Keratinocyte (primary cell): ENCODE measurements at regions not wholly inside any gene's neighbourhood (a gene's known extent, or its start where the extent isn't known, plus 50 kb on each side); places are given as distances from the start of the nearest gene placed in this dataset.

Experiments used
- DNase-seq: peaks from one replicate; pipeline ENCODE4 v3.0.0-alpha.2; 2011; ENCODE audit warnings: low read depth, missing footprints, low spot score
- FAIRE-seq: peaks from 2 replicates; lab custom pipeline; 2011; peaks lifted over from hg19 to GRCh38; lab: Jason Lieb, UNC
- H2AFZ ChIP-seq: 2 replicates; pipeline ENCODE4 v1.6.0; 2012; ENCODE audit warnings: low read length, control low read depth, inconsistent platforms; ENCODE audit not compliant: control insufficient read depth
- H3K27ac ChIP-seq: 2 replicates; pipeline ENCODE4 v1.5.1; 2011; ENCODE audit warnings: low read length; ENCODE audit not compliant: control insufficient read depth, insufficient read depth
- H3K27me3 ChIP-seq: 3 replicates; pipeline ENCODE4 v1.6.0; 2011; ENCODE audit warnings: low read length; ENCODE audit not compliant: control insufficient read depth, insufficient read depth; ENCODE audit errors: extremely low read depth
- H3K36me3 ChIP-seq, 2 experiments: 2 replicates in 1 of 2; 3 replicates in 1 of 2; pipeline ENCODE4 v1.5.1; 2011; ENCODE audit warnings: low read length in 2 of 2, mild to moderate bottlenecking in 1 of 2; ENCODE audit not compliant: control insufficient read depth in 2 of 2, insufficient read depth in 2 of 2; ENCODE audit errors: extremely low read depth in 1 of 2
- H3K4me1 ChIP-seq: 3 replicates; pipeline ENCODE4 v1.5.1; 2011; ENCODE audit warnings: low read length; ENCODE audit not compliant: control insufficient read depth, insufficient read depth; ENCODE audit errors: extremely low read depth
- H3K4me2 ChIP-seq: 3 replicates; pipeline ENCODE4 v1.6.0; 2011; ENCODE audit warnings: low read depth, low read length; ENCODE audit not compliant: control insufficient read depth, insufficient read depth; ENCODE audit errors: extremely low read depth
- H3K4me3 ChIP-seq, 3 experiments: fragments of 200-600 bp in 1 of 3; sonication (generic) in 1 of 3; 2 replicates in 2 of 3; 3 replicates in 1 of 3; pipeline ENCODE4 v1.5.1; 2011 to 2016; ENCODE audit warnings: low read length in 3 of 3, mild to moderate bottlenecking in 3 of 3, control low read depth in 2 of 3, inconsistent platforms in 1 of 3, low read depth in 1 of 3, mixed read lengths in 1 of 3, mixed run types in 1 of 3, moderate library complexity in 1 of 3; ENCODE audit not compliant: control insufficient read depth in 2 of 3, insufficient read depth in 2 of 3; ENCODE audit errors: extremely low read depth in 1 of 3
- H3K79me2 ChIP-seq: 2 replicates; pipeline ENCODE4 v1.6.0; 2012; ENCODE audit warnings: low read length; ENCODE audit not compliant: control insufficient read depth, insufficient read depth
- H3K9ac ChIP-seq: 3 replicates; pipeline ENCODE4 v1.6.0; 2011; ENCODE audit warnings: low read length; ENCODE audit not compliant: control insufficient read depth, insufficient read depth; ENCODE audit errors: extremely low read depth
- H3K9me1 ChIP-seq: 3 replicates; pipeline ENCODE4 v1.6.0; 2011; ENCODE audit warnings: low read length; ENCODE audit not compliant: control insufficient read depth, insufficient read depth; ENCODE audit errors: extremely low read depth
- H3K9me3 ChIP-seq: 2 replicates; pipeline ENCODE4 v1.5.1; 2012; ENCODE audit warnings: low read depth, low read length; ENCODE audit not compliant: control insufficient read depth
- H4K20me1 ChIP-seq: 3 replicates; pipeline ENCODE4 v1.6.0; 2011; ENCODE audit warnings: low read length; ENCODE audit not compliant: control insufficient read depth, insufficient read depth; ENCODE audit errors: extremely low read depth
- EZH2 ChIP-seq: IDR thresholded peaks from one replicate; pipeline ENCODE4 v1.6.1; 2012; ENCODE audit warnings: inconsistent platforms, mild to moderate bottlenecking, low read length, moderate library complexity
- dilution Hi-C: fragments of 300-500 bp; cut with MboI; formaldehyde crosslinking; loops from one replicate; pipeline ENCODE4 v1.7.0; 2020; ENCODE audit warnings: low sequenced_read_pairs; ENCODE audit not compliant: extremely low pct_ligation_motif_present
- TF ChIP-seq, protein P1 (sequence below), 3 experiments: IDR thresholded peaks in 1 of 3; conservative IDR thresholded peaks in 1 of 3; optimal IDR thresholded peaks in 1 of 3; 2 replicates in 2 of 3; 3 replicates in 1 of 3; pipeline versions ENCODE3 to v1.5.1; 2011; ENCODE audit warnings: low read length in 3 of 3, mild to moderate bottlenecking in 3 of 3, moderate library complexity in 2 of 3, control low read depth in 1 of 3, inconsistent platforms in 1 of 3; ENCODE audit not compliant: insufficient read depth in 2 of 3; ENCODE audit errors: extremely low read depth in 1 of 3

DNA sequence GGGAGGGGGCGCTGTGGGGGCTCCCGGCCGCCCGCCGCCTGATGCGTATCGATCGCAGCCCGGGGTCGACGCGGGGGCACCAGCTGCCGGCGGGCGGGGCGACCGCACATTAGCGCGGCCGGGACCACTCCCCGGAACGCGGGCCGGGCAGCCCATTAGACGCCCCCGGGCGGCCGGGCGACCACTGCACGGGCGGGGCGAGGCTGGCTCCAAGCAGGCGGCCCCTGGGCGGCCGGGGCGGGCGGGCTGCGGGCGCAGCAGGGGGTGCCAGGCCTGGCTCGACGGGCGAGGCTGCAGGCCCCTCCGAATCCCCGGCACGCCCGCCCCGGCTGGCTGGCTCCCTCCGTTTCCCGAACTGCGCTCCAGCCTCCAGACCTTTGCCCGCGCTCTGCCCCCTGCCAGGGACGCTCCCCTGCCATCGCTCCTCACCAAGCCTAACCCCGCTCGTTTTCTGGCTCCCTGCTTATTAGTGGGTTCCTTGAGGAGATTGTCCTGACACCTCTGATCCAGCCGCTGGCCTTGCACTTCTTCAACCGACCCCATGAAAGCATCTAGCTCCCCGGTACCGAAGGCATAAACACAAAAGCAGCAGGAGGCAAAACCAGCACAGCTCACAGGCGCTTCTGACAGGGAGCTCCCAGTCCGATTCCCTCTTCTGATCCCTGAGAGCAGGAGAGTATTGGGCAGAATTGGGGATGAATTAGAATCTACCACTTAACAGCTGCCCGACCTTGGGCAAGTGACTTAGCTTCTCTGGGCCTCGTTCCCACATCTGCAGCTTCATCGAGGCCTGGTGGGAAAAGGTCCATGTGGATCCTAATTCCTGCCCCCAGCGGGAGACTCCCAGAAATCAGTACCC is 92.6 kb upstream of the CASZ1 start:
- TF ChIP-seq EZH2 = peak; percentile 26
- TF ChIP-seq, protein P1, sequence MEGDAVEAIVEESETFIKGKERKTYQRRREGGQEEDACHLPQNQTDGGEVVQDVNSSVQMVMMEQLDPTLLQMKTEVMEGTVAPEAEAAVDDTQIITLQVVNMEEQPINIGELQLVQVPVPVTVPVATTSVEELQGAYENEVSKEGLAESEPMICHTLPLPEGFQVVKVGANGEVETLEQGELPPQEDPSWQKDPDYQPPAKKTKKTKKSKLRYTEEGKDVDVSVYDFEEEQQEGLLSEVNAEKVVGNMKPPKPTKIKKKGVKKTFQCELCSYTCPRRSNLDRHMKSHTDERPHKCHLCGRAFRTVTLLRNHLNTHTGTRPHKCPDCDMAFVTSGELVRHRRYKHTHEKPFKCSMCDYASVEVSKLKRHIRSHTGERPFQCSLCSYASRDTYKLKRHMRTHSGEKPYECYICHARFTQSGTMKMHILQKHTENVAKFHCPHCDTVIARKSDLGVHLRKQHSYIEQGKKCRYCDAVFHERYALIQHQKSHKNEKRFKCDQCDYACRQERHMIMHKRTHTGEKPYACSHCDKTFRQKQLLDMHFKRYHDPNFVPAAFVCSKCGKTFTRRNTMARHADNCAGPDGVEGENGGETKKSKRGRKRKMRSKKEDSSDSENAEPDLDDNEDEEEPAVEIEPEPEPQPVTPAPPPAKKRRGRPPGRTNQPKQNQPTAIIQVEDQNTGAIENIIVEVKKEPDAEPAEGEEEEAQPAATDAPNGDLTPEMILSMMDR (optimal IDR thresholded peaks at IDR 0.05 in 1 of 3, IDR thresholded peaks at IDR 0.05 in 1 of 3, conservative IDR thresholded peaks at IDR 0.05 in 1 of 3; ENCODE audit: extremely low read depth in 1 of 3, insufficient read depth in 2 of 3, low read length in 3 of 3) = no peak
- no peak overlapping the region for H2AFZ ChIP-seq
- H4K20me1 ChIP-seq = no peaks in the 10 kb centered on the region
- H3K27me3 ChIP-seq = no peaks in the 10 kb centered on the region
- DNase-seq = no peak
- no peak overlapping the region for H3K4me2 ChIP-seq
- no peak for FAIRE-seq
- H3K9me3 ChIP-seq = no peaks in the 10 kb centered on the region
- H3K4me1 ChIP-seq = peaks cover 18% of the 10 kb centered on the region
- no peak overlapping the region for H3K4me3 ChIP-seq
- dilution Hi-C loops = no loop called here
- no peaks in the 10 kb centered on the region for H3K79me2 ChIP-seq
- no peaks in the 10 kb centered on the region for H3K36me3 ChIP-seq
- H3K27ac ChIP-seq = no peak overlapping the region
- no peaks in the 10 kb centered on the region for H3K9me1 ChIP-seq
- no peak overlapping the region for H3K9ac ChIP-seq

DNA sequence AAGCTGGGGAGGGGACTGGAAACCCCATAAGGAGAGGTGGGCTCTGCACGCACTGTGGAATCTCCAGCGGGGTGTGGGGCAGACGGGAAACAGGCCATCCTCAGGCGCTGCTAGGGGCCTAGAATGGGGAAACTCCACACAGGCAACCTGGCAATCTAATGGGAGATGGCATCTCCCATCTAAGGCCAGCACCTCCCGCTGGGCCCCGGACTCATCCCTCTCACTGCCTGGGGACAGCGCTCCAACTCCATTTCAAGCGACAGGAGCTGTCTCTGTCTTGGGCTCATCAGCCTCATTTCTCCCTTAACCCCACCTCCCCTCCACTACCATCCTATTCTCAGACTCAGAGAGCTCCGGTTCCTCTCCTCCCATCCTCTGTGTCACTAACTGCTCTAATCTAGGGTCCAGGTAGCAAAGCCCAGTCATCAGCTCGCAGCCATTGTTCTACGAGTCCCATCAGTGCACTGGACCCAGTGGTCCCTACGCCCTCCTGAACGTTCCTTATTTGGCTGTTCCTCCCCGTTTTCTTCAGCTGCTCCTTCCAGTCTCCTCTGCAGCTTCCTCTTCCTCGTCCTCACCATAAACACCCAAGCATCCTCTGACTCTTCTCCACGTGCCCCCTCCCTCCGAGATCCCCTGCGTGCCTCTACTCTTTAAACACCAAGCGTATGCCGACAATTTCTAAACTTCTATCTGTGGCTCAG is 93.4 kb upstream of the CASZ1 start:
- Histone ChIP-seq H3K27ac (no peak overlapping the region), H3K9me1 (no peaks in the 10 kb centered on the region), H3K4me2 (no peak overlapping the region), H3K27me3 (no peaks in the 10 kb centered on the region), H4K20me1 (no peaks in the 10 kb centered on the region), H2AFZ (no peak overlapping the region), H3K4me1 (peaks cover 18% of the 10 kb centered on the region), H3K79me2 (no peaks in the 10 kb centered on the region), H3K36me3 (no peaks in the 10 kb centered on the region), H3K9ac (no peak overlapping the region), H3K9me3 (no peaks in the 10 kb centered on the region), H3K4me3 (no peak overlapping the region)
- dilution Hi-C loops = no loop called here
- no peak for FAIRE-seq
- DNase-seq = no peak
- TF ChIP-seq, protein P1 (optimal IDR thresholded peaks at IDR 0.05 in 1 of 3, IDR thresholded peaks at IDR 0.05 in 1 of 3, conservative IDR thresholded peaks at IDR 0.05 in 1 of 3; ENCODE audit: extremely low read depth in 1 of 3, insufficient read depth in 2 of 3, low read length in 3 of 3) = no peak
- no peak for TF ChIP-seq EZH2
